PFSK-1 (cell line): ENCODE measurements at regions not wholly inside any gene's neighbourhood (a gene's known extent, or its start where the extent isn't known, plus 50 kb on each side); places are given as distances from the start of the nearest gene placed in this dataset.

Experiments used
- FOXP2 ChIP-seq: optimal IDR thresholded peaks from 2 replicates; pipeline ENCODE3; 2011; ENCODE audit warnings: borderline replicate concordance, control low read depth, inconsistent platforms; ENCODE audit not compliant: insufficient read depth; ENCODE audit errors: extremely low read length, extremely low read depth
- POLR2AphosphoS5 ChIP-seq: IDR thresholded peaks from 2 replicates; pipeline ENCODE4 v1.6.1; 2012; ENCODE audit warnings: low read depth, mild to moderate bottlenecking, control low read depth, low read length, moderate library complexity
- SIN3A ChIP-seq: IDR thresholded peaks from 2 replicates; pipeline ENCODE4 v1.6.1; 2012; ENCODE audit warnings: mild to moderate bottlenecking, low read length, moderate library complexity, borderline replicate concordance; ENCODE audit not compliant: insufficient read depth
- TAF1 ChIP-seq: IDR thresholded peaks from 2 replicates; pipeline ENCODE4 v1.6.1; 2012; ENCODE audit warnings: low read length, control low read depth, borderline replicate concordance; ENCODE audit not compliant: insufficient read depth
- TF ChIP-seq, protein P1 (sequence below), 2 experiments: IDR thresholded peaks; 2 replicates each; pipeline versions ENCODE4 v1.6.1 to v1.8.0; 2011 to 2012; ENCODE audit warnings: low read depth in 2 of 2, low read length in 2 of 2, control low read depth in 1 of 2, inconsistent platforms in 1 of 2, mild to moderate bottlenecking in 1 of 2, moderate library complexity in 1 of 2; ENCODE audit not compliant: insufficient read depth in 1 of 2

DNA sequence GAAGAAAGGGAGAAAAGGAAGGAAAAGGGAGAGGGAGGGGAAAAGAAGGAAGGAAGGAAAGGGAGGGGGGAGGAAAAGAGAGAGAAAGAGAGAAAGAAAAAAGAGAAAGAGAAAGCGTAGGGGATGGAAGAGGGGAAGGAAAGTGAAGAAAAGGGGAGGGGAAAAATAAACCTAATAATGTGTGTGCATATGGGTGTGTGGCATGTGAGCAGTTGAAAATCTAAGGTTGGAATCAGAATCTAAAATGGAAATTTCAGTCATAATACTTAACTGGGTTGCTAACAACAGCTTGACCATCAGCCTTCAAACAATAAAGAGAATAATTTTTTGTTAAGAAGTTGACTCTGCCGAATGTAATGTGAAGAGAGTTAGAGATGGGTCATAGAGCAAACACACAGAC is 407.9 kb upstream of the SLC14A2 start:
- TF ChIP-seq FOXP2 (no peak), POLR2AphosphoS5 (no peak), SIN3A (no peak), TAF1 (no peak)
- TF ChIP-seq, protein P1, sequence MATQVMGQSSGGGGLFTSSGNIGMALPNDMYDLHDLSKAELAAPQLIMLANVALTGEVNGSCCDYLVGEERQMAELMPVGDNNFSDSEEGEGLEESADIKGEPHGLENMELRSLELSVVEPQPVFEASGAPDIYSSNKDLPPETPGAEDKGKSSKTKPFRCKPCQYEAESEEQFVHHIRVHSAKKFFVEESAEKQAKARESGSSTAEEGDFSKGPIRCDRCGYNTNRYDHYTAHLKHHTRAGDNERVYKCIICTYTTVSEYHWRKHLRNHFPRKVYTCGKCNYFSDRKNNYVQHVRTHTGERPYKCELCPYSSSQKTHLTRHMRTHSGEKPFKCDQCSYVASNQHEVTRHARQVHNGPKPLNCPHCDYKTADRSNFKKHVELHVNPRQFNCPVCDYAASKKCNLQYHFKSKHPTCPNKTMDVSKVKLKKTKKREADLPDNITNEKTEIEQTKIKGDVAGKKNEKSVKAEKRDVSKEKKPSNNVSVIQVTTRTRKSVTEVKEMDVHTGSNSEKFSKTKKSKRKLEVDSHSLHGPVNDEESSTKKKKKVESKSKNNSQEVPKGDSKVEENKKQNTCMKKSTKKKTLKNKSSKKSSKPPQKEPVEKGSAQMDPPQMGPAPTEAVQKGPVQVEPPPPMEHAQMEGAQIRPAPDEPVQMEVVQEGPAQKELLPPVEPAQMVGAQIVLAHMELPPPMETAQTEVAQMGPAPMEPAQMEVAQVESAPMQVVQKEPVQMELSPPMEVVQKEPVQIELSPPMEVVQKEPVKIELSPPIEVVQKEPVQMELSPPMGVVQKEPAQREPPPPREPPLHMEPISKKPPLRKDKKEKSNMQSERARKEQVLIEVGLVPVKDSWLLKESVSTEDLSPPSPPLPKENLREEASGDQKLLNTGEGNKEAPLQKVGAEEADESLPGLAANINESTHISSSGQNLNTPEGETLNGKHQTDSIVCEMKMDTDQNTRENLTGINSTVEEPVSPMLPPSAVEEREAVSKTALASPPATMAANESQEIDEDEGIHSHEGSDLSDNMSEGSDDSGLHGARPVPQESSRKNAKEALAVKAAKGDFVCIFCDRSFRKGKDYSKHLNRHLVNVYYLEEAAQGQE (IDR thresholded peaks at IDR 0.05; ENCODE audit: insufficient read depth in 1 of 2, low read depth in 2 of 2, low read length in 2 of 2) = no peak

DNA sequence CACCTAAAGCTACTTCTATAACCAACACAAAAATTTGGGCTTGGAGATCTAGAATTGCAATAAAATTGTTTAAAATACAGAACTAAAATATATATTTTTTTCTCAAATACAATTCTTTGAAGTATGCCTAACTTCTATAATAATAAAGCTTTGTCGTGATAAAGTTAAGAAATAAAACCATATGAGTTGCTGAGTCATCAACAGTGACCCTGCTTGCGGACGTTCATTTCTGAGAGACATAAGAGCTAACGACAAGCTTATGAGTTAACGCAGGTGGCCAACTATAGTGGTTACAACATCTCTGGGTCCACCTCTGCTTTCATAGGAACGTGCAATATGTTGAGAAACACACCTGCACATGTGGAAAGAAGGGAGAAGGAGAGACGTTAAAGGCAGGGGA is 407.1 kb upstream of the SLC14A2 start:
- TF ChIP-seq, protein P1 (IDR thresholded peaks at IDR 0.05; ENCODE audit: insufficient read depth in 1 of 2, low read depth in 2 of 2, low read length in 2 of 2) = no peak
- TF ChIP-seq TAF1 = no peak
- no peak for TF ChIP-seq FOXP2
- TF ChIP-seq SIN3A = no peak
- no peak for TF ChIP-seq POLR2AphosphoS5

DNA sequence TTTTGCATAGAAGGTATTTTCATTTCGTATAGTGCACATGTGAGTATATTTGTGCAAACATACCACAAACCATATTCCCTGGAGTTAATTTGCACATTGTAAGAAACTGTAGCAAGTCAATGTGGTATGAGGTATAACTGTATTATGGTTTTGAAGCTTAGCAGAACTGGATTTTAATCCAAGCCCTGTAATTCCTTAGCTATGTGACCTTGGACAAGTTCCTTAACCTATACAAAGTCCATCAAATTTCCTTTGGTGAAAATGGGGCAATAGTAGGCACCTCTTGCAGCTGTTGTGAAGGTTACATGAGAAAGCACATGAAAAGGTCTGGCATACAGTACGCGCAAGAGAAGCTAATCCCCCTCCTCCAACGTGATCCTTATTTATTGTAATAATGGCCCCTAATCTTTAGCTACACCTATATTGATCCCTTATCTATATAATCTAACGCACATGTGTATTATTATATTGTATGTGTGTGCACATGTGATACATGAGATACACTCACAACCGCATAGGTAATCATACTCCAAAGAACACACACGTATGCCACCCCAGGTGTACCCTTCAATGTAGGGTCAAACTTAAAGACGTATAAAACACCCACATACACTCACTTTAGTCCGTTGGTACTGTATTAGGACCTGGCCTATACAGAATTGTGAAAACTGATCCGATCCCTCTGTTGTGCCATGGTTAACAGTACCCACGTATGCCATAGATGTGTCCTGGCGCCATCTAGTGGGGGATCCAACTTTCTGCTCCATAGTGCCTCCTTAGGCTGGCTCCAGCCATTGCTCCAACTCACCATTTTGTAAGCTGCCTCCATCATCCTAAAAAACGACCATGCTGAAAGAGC is 402.9 kb upstream of the SLC14A2 start:
- no peak for TF ChIP-seq FOXP2
- no peak for TF ChIP-seq POLR2AphosphoS5
- TF ChIP-seq SIN3A = no peak
- no peak for TF ChIP-seq TAF1
- TF ChIP-seq, protein P1 (IDR thresholded peaks at IDR 0.05; ENCODE audit: insufficient read depth in 1 of 2, low read depth in 2 of 2, low read length in 2 of 2) = no peak

DNA sequence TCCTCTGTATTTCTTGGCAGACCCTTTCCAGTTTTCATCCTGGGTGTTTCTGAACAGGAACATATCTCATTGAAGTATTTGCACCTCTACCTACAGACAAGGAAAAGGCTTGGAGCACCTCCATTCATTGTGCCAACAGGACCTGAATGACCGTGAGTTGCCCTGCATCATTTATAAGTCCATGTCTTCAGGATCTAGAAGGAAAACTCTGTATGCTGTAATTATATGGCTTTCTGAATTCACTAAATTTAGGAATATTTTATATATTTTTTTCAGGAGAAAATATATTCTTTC is 402.3 kb upstream of the SLC14A2 start:
- TF ChIP-seq TAF1 = no peak
- TF ChIP-seq FOXP2 = no peak
- TF ChIP-seq SIN3A = no peak
- TF ChIP-seq, protein P1 (IDR thresholded peaks at IDR 0.05; ENCODE audit: insufficient read depth in 1 of 2, low read depth in 2 of 2, low read length in 2 of 2) = no peak
- no peak for TF ChIP-seq POLR2AphosphoS5

DNA sequence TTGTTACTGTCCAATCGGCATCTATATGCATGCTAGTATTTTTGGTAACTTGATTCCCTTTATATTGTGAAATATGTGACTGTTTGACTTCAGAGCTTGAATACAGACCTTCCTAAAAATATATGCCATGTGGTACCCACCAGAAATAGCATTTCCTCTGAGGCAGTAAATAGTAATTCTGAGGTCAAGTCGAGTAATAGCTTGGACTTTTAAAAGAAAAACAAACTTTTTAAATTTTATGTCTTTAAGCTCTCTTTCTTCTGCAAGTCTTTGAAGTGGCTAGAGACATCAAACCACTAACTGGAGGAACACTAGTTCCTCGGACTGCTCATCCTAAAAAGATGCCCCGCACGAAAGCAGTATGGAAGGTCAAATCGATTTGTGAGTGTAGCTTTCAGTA is 396.8 kb upstream of the SLC14A2 start:
- TF ChIP-seq POLR2AphosphoS5 = no peak
- TF ChIP-seq, protein P1 (IDR thresholded peaks at IDR 0.05; ENCODE audit: insufficient read depth in 1 of 2, low read depth in 2 of 2, low read length in 2 of 2) = no peak
- TF ChIP-seq SIN3A = no peak
- TF ChIP-seq FOXP2 = no peak
- TF ChIP-seq TAF1 = no peak
